Caco-2 (cell line): ENCODE measurements at regions not wholly inside any gene's neighbourhood (a gene's known extent, or its start where the extent isn't known, plus 50 kb on each side); places are given as distances from the start of the nearest gene placed in this dataset.

ENCODE experiments used
- BruUV-seq: library from RNA; stranded (reverse); fragments of 400-500 nt; replicated peaks from 2 replicates; lab custom pipeline; 2021; lab: Mats Ljungman, UMichigan
- CTCF ChIA-PET: fragments of 300-600 bp; sonication (Branson Sonifier 250); formaldehyde crosslinking; loops from one replicate; lab custom pipeline; 2022; ENCODE audit warnings: antibody characterized with exemption; lab: Charles Lee
- POLR2A ChIA-PET: fragments of 300-600 bp; sonication (Branson Sonifier 250); formaldehyde crosslinking; loops from one replicate; lab custom pipeline; 2022; ENCODE audit warnings: antibody characterized with exemption; lab: Charles Lee
- DNase-seq, 2 experiments: peaks; one replicate each; pipeline versions ENCODE4 v3.0.0 to v3.0.0-alpha.2; 2020 to 2022
- H3K27me3 ChIP-seq: replicated peaks from 2 replicates; pipeline ENCODE4 v1.6.0; 2011; ENCODE audit warnings: low read length; ENCODE audit not compliant: control insufficient read depth, insufficient read depth
- H3K36me3 ChIP-seq: 2 replicates; pipeline ENCODE4 v1.5.1; 2011; ENCODE audit warnings: low read length; ENCODE audit not compliant: control insufficient read depth, insufficient read depth
- H3K4me1 ChIP-seq: fragments of 250-450 bp; sonication (Bioruptor Pico); 2 replicates; pipeline ENCODE4 v1.5.1; 2020; ENCODE audit warnings: mild to moderate bottlenecking
- H3K4me3 ChIP-seq: 2 replicates; pipeline ENCODE4 v1.5.1; 2011; ENCODE audit warnings: low read depth, mild to moderate bottlenecking, control low read depth, low read length
- H3K9me3 ChIP-seq: fragments of 250-450 bp; sonication (Bioruptor Pico); 2 replicates; pipeline ENCODE4 v1.5.1; 2020; ENCODE audit warnings: mild to moderate bottlenecking, moderate library complexity
- H3K27ac Mint-ChIP-seq: one replicate; pipeline ENCODE4 v1.8.0; 2022; ENCODE audit warnings: mixed read lengths; ENCODE audit not compliant: unreplicated experiment
- H3K27me3 Mint-ChIP-seq: one replicate; pipeline ENCODE4 v1.8.0; 2022; ENCODE audit warnings: mixed read lengths; ENCODE audit not compliant: insufficient read depth, unreplicated experiment
- H3K36me3 Mint-ChIP-seq: one replicate; pipeline ENCODE4 v1.8.0; 2022; ENCODE audit warnings: mild to moderate bottlenecking, mixed read lengths; ENCODE audit not compliant: insufficient read depth, unreplicated experiment
- H3K4me1 Mint-ChIP-seq: one replicate; pipeline ENCODE4 v1.8.0; 2022; ENCODE audit warnings: low read depth, mixed read lengths; ENCODE audit not compliant: unreplicated experiment
- H3K4me3 Mint-ChIP-seq: one replicate; pipeline ENCODE4 v1.8.0; 2022; ENCODE audit warnings: mild to moderate bottlenecking, moderate library complexity, mixed read lengths; ENCODE audit not compliant: unreplicated experiment
- H3K9me3 Mint-ChIP-seq: one replicate; pipeline ENCODE4 v1.8.0; 2022; ENCODE audit warnings: mixed read lengths; ENCODE audit not compliant: unreplicated experiment
- intact Hi-C: fragments of 100-400 bp; cut with micrococcal nuclease; formaldehyde crosslinking; loops from one replicate; pipeline ENCODE4 v1.10.0; 2022; ENCODE audit not compliant: unreplicated experiment
- TF ChIP-seq, protein P1 (sequence below), 2 experiments: fragments of 200-600 bp in 1 of 2; IDR thresholded peaks; 1 replicate in 1 of 2; 2 replicates in 1 of 2; pipeline versions ENCODE4 v1.5.1 to v1.8.0; 2011 to 2022; ENCODE audit warnings: antibody characterized with exemption in 1 of 2, control low read depth in 1 of 2, inconsistent platforms in 1 of 2, low read depth in 1 of 2, low read length in 1 of 2, mild to moderate bottlenecking in 1 of 2, moderate library complexity in 1 of 2; ENCODE audit not compliant: insufficient read depth in 1 of 2, severe bottlenecking in 1 of 2, unreplicated experiment in 1 of 2

DNA sequence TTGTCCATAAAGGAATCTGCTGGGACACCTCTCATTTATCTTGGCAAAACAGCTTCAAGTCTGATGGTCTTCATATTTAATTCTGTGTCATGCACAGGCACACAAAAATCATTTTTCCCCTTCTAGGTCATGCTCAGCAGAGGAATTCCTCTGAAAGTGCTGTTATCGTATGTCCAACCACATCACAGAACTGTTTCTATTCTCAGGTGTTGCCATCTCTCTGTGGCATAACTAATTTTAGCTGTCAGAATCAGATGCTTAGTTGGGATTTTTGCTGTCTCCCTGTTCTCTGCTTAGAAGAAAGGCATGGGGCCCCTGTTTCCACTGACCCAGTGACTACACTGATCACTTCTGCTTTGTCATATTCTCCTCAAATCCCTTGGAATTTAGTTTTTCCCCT is 608.0 kb upstream of the EPHA7 start:
- ChIA-PET CTCF (no interaction called here), POLR2A (no interaction called here)
- intact Hi-C loops, result no loop called here
- Histone ChIP-seq H3K4me1 (no peaks in the 10 kb centered on the region), H3K9me3 (no peaks in the 10 kb centered on the region), H3K36me3 (no peaks in the 10 kb centered on the region), H3K4me3 (no peak overlapping the region), H3K27me3 (no peaks in the 10 kb centered on the region)
- DNase-seq, result no peak
- BruUV-seq, result no TSS peak
- H3K4me1 Mint-ChIP-seq, result no peaks in the 10 kb centered on the region
- TF ChIP-seq, protein P1, sequence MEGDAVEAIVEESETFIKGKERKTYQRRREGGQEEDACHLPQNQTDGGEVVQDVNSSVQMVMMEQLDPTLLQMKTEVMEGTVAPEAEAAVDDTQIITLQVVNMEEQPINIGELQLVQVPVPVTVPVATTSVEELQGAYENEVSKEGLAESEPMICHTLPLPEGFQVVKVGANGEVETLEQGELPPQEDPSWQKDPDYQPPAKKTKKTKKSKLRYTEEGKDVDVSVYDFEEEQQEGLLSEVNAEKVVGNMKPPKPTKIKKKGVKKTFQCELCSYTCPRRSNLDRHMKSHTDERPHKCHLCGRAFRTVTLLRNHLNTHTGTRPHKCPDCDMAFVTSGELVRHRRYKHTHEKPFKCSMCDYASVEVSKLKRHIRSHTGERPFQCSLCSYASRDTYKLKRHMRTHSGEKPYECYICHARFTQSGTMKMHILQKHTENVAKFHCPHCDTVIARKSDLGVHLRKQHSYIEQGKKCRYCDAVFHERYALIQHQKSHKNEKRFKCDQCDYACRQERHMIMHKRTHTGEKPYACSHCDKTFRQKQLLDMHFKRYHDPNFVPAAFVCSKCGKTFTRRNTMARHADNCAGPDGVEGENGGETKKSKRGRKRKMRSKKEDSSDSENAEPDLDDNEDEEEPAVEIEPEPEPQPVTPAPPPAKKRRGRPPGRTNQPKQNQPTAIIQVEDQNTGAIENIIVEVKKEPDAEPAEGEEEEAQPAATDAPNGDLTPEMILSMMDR (IDR thresholded peaks at IDR 0.05; ENCODE audit: insufficient read depth in 1 of 2, low read depth in 1 of 2, low read length in 1 of 2, severe bottlenecking in 1 of 2, unreplicated experiment in 1 of 2), result no peak
- H3K4me3 Mint-ChIP-seq, result no peak overlapping the region
- no peak overlapping the region for H3K27ac Mint-ChIP-seq
- no peaks in the 10 kb centered on the region for H3K9me3 Mint-ChIP-seq
- H3K36me3 Mint-ChIP-seq, result no peaks in the 10 kb centered on the region
- H3K27me3 Mint-ChIP-seq, result no peaks in the 10 kb centered on the region

DNA sequence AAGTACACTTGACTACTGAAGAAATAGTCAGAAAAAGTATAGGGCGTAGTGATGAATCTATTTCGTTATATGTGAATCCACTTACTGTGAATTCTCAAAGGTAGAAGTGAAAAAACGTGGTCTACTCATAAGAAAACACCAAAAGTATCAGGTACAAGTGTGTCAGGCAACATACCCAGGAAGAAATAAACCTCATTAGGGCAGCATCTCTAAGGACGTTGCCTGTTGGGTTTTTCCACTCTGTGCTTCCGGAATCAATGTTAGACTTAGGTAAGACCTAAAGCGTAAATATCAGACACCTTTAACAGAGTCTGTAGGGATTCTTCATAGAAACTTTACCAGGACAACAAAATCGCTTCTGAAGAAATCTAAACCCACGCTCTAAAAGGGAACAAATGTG is 607.2 kb upstream of the EPHA7 start:
- TF ChIP-seq, protein P1 (IDR thresholded peaks at IDR 0.05; ENCODE audit: insufficient read depth in 1 of 2, low read depth in 1 of 2, low read length in 1 of 2, severe bottlenecking in 1 of 2, unreplicated experiment in 1 of 2), result no peak
- ChIA-PET CTCF (no interaction called here), POLR2A (no interaction called here)
- H3K4me1 ChIP-seq, result no peaks in the 10 kb centered on the region
- no peaks in the 10 kb centered on the region for H3K9me3 ChIP-seq
- no peak overlapping the region for H3K4me3 ChIP-seq
- no peaks in the 10 kb centered on the region for H3K9me3 Mint-ChIP-seq
- H3K4me1 Mint-ChIP-seq, result no peaks in the 10 kb centered on the region
- H3K27ac Mint-ChIP-seq, result no peak overlapping the region
- no peak overlapping the region for H3K4me3 Mint-ChIP-seq
- intact Hi-C loops, result no loop called here
- H3K36me3 Mint-ChIP-seq, result no peaks in the 10 kb centered on the region
- H3K27me3 ChIP-seq, result no peaks in the 10 kb centered on the region
- no TSS peak for BruUV-seq
- no peaks in the 10 kb centered on the region for H3K36me3 ChIP-seq
- DNase-seq, result no peak
- H3K27me3 Mint-ChIP-seq, result no peaks in the 10 kb centered on the region

DNA sequence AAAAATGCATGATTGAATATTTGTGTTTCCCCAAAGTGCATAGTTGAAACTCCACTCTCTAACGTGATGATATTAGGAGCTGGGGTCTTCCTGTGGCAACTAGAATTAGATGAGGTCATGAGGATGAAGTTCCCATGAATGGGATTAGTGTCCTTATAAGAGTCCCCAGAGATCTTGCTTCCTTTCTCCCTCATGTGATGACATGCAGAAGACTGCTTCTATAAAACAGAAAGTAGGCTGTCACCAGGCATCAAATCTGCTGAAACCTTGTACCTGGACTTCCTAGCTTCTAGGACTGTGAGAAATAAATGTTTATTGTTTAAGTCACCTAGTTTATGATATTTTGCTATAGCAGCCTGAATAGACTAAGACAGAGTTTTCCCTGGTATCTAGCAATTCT is 586.5 kb upstream of the EPHA7 start:
- no peaks in the 10 kb centered on the region for H3K4me1 Mint-ChIP-seq
- H3K9me3 Mint-ChIP-seq, result no peaks in the 10 kb centered on the region
- no peak overlapping the region for H3K27ac Mint-ChIP-seq
- no peak for DNase-seq
- intact Hi-C loops, result no loop called here
- Histone ChIP-seq H3K4me1 (no peaks in the 10 kb centered on the region), H3K27me3 (no peaks in the 10 kb centered on the region), H3K4me3 (no peak overlapping the region), H3K9me3 (no peaks in the 10 kb centered on the region), H3K36me3 (no peaks in the 10 kb centered on the region)
- H3K27me3 Mint-ChIP-seq, result no peaks in the 10 kb centered on the region
- TF ChIP-seq, protein P1 (IDR thresholded peaks at IDR 0.05; ENCODE audit: insufficient read depth in 1 of 2, low read depth in 1 of 2, low read length in 1 of 2, severe bottlenecking in 1 of 2, unreplicated experiment in 1 of 2), result no peak
- POLR2A ChIA-PET, result no interaction called here
- CTCF ChIA-PET, result no interaction called here
- no TSS peak for BruUV-seq
- H3K4me3 Mint-ChIP-seq, result no peak overlapping the region
- H3K36me3 Mint-ChIP-seq, result no peaks in the 10 kb centered on the region
